IMR-90 (cell line): ENCODE measurements at regions not wholly inside any gene's neighbourhood (a gene's known extent, or its start where the extent isn't known, plus 50 kb on each side); places are given as distances from the start of the nearest gene placed in this dataset.

Experiments
- CEBPB ChIP-seq: IDR thresholded peaks from 2 replicates; pipeline ENCODE4 v1.6.1; 2012; ENCODE audit warnings: low read depth, low read length, improper control_type of control experiment
- FOS ChIP-seq: fragments of 150-350 bp; IDR thresholded peaks from 2 replicates; pipeline ENCODE4 v1.6.1; 2016; ENCODE audit warnings: low read depth, low read length
- POLR2A ChIP-seq: IDR thresholded peaks from 2 replicates; pipeline ENCODE4 v1.6.1; 2012; ENCODE audit warnings: mild to moderate bottlenecking, low read depth, low read length
- RAD21 ChIP-seq: IDR thresholded peaks from 2 replicates; pipeline ENCODE4 v1.6.1; 2012; ENCODE audit warnings: low read length, improper control_type of control experiment
- RCOR1 ChIP-seq: IDR thresholded peaks from 2 replicates; pipeline ENCODE4 v1.6.1; 2012; ENCODE audit warnings: mild to moderate bottlenecking, low read length, improper control_type of control experiment; ENCODE audit not compliant: insufficient replicate concordance
- SMC3 ChIP-seq: fragments of 150-350 bp; IDR thresholded peaks from 2 replicates; pipeline ENCODE4 v1.6.1; 2016; ENCODE audit warnings: low read depth, mild to moderate bottlenecking, antibody characterized with exemption, low read length, moderate library complexity
- TF ChIP-seq, protein P1 (sequence below): conservative IDR thresholded peaks from 2 replicates; pipeline ENCODE4 v1.5.1; 2012; ENCODE audit warnings: mild to moderate bottlenecking, low read depth, low read length, improper control_type of control experiment
- TF ChIP-seq, protein P2 (sequence below): fragments of 150-350 bp; IDR thresholded peaks from 2 replicates; pipeline ENCODE4 v1.6.1; 2017; ENCODE audit warnings: mild to moderate bottlenecking, antibody characterized with exemption, low read length, low read depth

DNA sequence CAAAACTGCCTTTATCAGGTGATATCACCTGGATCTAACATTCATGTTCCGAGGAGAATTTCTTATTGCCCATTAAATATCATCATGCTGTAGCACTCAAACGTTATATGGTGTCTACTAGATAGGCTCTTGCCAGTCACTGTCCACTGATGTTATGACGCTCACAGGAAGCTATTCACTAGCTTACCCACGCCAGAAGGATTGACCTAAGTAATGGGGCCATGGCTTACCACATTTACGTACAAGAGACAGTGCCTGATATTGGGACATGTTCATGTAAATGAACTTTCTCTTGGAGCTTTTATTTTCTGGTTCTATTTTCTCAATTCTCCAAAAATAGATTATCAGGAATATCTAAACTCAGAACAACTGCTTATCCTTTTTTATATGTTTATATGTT lies 91.7 kb upstream of the NAALADL2 start:
- TF ChIP-seq CEBPB, result no peak
- TF ChIP-seq POLR2A, result no peak
- no peak for TF ChIP-seq SMC3
- TF ChIP-seq RCOR1, result no peak
- no peak for TF ChIP-seq FOS
- TF ChIP-seq, protein P1, sequence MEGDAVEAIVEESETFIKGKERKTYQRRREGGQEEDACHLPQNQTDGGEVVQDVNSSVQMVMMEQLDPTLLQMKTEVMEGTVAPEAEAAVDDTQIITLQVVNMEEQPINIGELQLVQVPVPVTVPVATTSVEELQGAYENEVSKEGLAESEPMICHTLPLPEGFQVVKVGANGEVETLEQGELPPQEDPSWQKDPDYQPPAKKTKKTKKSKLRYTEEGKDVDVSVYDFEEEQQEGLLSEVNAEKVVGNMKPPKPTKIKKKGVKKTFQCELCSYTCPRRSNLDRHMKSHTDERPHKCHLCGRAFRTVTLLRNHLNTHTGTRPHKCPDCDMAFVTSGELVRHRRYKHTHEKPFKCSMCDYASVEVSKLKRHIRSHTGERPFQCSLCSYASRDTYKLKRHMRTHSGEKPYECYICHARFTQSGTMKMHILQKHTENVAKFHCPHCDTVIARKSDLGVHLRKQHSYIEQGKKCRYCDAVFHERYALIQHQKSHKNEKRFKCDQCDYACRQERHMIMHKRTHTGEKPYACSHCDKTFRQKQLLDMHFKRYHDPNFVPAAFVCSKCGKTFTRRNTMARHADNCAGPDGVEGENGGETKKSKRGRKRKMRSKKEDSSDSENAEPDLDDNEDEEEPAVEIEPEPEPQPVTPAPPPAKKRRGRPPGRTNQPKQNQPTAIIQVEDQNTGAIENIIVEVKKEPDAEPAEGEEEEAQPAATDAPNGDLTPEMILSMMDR, result no peak
- no peak for TF ChIP-seq RAD21
- TF ChIP-seq, protein P2, sequence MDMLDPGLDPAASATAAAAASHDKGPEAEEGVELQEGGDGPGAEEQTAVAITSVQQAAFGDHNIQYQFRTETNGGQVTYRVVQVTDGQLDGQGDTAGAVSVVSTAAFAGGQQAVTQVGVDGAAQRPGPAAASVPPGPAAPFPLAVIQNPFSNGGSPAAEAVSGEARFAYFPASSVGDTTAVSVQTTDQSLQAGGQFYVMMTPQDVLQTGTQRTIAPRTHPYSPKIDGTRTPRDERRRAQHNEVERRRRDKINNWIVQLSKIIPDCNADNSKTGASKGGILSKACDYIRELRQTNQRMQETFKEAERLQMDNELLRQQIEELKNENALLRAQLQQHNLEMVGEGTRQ, result no peak
